ENCODE measurements at regions not wholly inside any gene's neighbourhood (a gene's known extent, or its start where the extent isn't known, plus 50 kb on each side); places are given as distances from the start of the nearest gene placed in this dataset.

DNA sequence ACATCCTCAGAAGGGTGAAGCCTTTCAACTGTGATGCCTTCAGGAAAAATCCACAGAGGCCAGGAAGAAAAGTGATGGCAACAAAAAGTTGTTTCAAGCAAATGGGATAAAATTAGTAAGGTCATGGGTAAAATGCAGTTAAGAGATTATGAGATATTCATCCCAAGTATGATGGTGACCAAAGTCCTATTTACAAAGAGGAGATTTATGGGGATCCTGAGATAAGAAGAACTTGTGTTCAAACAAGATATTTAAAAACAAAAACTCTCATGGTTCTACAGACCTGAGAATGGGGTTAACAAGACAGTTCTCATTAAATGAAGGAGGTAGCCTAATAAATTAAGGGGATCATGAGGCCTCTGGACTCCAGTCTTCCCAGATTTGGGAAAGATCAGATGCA is 184.4 kb downstream of the FCRL5 start:
- TF ChIP-seq, protein P1, sequence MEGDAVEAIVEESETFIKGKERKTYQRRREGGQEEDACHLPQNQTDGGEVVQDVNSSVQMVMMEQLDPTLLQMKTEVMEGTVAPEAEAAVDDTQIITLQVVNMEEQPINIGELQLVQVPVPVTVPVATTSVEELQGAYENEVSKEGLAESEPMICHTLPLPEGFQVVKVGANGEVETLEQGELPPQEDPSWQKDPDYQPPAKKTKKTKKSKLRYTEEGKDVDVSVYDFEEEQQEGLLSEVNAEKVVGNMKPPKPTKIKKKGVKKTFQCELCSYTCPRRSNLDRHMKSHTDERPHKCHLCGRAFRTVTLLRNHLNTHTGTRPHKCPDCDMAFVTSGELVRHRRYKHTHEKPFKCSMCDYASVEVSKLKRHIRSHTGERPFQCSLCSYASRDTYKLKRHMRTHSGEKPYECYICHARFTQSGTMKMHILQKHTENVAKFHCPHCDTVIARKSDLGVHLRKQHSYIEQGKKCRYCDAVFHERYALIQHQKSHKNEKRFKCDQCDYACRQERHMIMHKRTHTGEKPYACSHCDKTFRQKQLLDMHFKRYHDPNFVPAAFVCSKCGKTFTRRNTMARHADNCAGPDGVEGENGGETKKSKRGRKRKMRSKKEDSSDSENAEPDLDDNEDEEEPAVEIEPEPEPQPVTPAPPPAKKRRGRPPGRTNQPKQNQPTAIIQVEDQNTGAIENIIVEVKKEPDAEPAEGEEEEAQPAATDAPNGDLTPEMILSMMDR (IDR thresholded peaks at IDR 0.05): no peak
- Mint-ChIP-seq H3K27me3 (ENCODE audit: unreplicated experiment) (peaks cover 29% of the 10 kb centered on the region), H3K4me1 (ENCODE audit: unreplicated experiment) (no peaks in the 10 kb centered on the region), H3K27ac (ENCODE audit: unreplicated experiment) (no peak overlapping the region), H3K9me3 (ENCODE audit: unreplicated experiment) (no peaks in the 10 kb centered on the region), H3K36me3 (ENCODE audit: unreplicated experiment) (no peaks in the 10 kb centered on the region), H3K4me3 (ENCODE audit: unreplicated experiment) (no peak overlapping the region)
- DNase-seq (ENCODE audit: extremely low spot score, unreplicated experiment): no peak

DNA sequence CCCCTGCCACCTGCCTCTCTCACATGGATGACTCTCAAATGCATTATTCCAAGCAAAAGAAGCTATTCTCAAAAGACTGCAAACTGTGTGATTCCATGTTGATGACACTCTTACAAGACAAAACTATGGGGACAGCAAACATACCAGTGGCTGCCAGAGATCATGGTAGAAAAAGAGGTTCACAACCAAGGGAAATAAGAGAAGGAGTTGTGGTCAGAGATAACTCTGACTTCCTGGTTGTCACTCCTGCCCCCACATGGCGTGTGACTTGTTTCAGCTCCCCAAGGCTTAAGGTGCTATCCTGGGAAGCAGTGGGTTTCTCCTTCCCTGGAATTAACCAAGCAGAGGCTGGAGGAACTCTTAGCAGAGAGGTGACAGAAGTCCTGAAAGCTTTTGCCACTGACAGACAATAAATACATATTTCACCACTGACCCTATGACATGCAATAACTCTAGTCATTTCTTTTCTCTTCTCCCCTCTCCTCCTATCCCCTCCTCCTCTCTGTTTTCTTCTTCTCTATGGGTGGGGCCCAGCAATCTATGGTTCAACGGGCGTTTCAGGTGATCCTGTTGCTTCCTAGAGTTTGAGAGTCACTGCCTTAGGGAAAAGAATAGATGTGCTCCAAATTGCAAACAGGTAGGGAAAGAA is 185.1 kb downstream of the FCRL5 start:
- Mint-ChIP-seq H3K9me3 (ENCODE audit: unreplicated experiment) (no peaks in the 10 kb centered on the region), H3K27ac (ENCODE audit: unreplicated experiment) (no peak overlapping the region), H3K36me3 (ENCODE audit: unreplicated experiment) (no peaks in the 10 kb centered on the region), H3K4me1 (ENCODE audit: unreplicated experiment) (no peaks in the 10 kb centered on the region), H3K27me3 (ENCODE audit: unreplicated experiment) (peaks cover 25% of the 10 kb centered on the region), H3K4me3 (ENCODE audit: unreplicated experiment) (no peak overlapping the region)
- TF ChIP-seq, protein P1 (IDR thresholded peaks at IDR 0.05): no peak
- DNase-seq (ENCODE audit: extremely low spot score, unreplicated experiment): no peak

DNA sequence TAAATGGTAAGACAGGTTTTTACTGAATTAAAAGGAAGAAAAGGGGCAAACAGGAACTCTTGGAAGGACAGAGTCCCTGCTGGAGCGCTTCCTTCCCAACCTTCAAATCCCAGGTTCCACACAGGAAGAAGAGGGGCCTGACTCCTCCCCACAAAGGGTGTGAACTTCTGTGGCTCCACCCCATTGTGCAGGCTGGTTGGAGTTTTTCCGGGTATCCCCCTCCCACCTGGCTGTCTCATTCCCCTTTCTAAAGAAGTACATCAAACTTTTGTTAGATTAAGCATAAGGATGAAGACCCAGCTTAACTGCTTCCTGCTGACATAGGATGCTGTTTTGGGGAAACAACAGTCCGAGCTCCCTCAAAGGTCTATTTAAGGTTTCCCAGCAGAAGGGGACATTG is 187.7 kb downstream of the FCRL5 start:
- DNase-seq (ENCODE audit: extremely low spot score, unreplicated experiment): no peak
- no peaks in the 10 kb centered on the region for H3K36me3 Mint-ChIP-seq (ENCODE audit: unreplicated experiment)

GRCh38 chr1:157363660-157364140 is 188.6 kb downstream of the FCRL5 start:
- Mint-ChIP-seq H3K27ac (ENCODE audit: unreplicated experiment) (no peak overlapping the region), H3K4me3 (ENCODE audit: unreplicated experiment) (no peak overlapping the region), H3K4me1 (ENCODE audit: unreplicated experiment) (no peaks in the 10 kb centered on the region), H3K27me3 (ENCODE audit: unreplicated experiment) (peaks cover 23% of the 10 kb centered on the region), H3K36me3 (ENCODE audit: unreplicated experiment) (no peaks in the 10 kb centered on the region), H3K9me3 (ENCODE audit: unreplicated experiment) (no peaks in the 10 kb centered on the region)
- TF ChIP-seq, protein P1 (IDR thresholded peaks at IDR 0.05): peak; percentile 63
- no peak for DNase-seq (ENCODE audit: extremely low spot score, unreplicated experiment)

More for the DNA sequence above, 187.7 kb downstream of the FCRL5 start:
- Mint-ChIP-seq H3K27me3 (ENCODE audit: unreplicated experiment) (peaks cover 27% of the 10 kb centered on the region), H3K4me3 (ENCODE audit: unreplicated experiment) (no peak overlapping the region), H3K27ac (ENCODE audit: unreplicated experiment) (no peak overlapping the region), H3K9me3 (ENCODE audit: unreplicated experiment) (no peaks in the 10 kb centered on the region), H3K4me1 (ENCODE audit: unreplicated experiment) (no peaks in the 10 kb centered on the region)
- TF ChIP-seq, protein P1 (IDR thresholded peaks at IDR 0.05): no peak

GRCh38 chr1:157360023-157360390 is 192.3 kb downstream of the FCRL5 start:
- H3K36me3 Mint-ChIP-seq (ENCODE audit: unreplicated experiment): no peaks in the 10 kb centered on the region
- H3K27ac Mint-ChIP-seq (ENCODE audit: unreplicated experiment): no peak overlapping the region
- H3K9me3 Mint-ChIP-seq (ENCODE audit: unreplicated experiment): no peaks in the 10 kb centered on the region
- H3K27me3 Mint-ChIP-seq (ENCODE audit: unreplicated experiment): peaks cover 38% of the 10 kb centered on the region
- no peak for DNase-seq (ENCODE audit: extremely low spot score, unreplicated experiment)
- TF ChIP-seq, protein P1 (IDR thresholded peaks at IDR 0.05): no peak
- H3K4me3 Mint-ChIP-seq (ENCODE audit: unreplicated experiment): no peak overlapping the region
- no peaks in the 10 kb centered on the region for H3K4me1 Mint-ChIP-seq (ENCODE audit: unreplicated experiment)

Measured in osteocyte (in vitro differentiated cells).